Activated T-helper 2 cell treated with anti-CD3 and anti-CD28 coated beads, Interferon-gamma antibody, Interleukin-2, Interleukin-4, amounts not matched to agents 10 μg/mL and 5 μg/mL and 100 μg/mL, durations not matched to agents 14 hours and 24 hours and 36 hours (primary cell): ENCODE measurements at regions not wholly inside any gene's neighbourhood (a gene's known extent, or its start where the extent isn't known, plus 50 kb on each side); places are given as distances from the start of the nearest gene placed in this dataset.

Experiments
- DNase-seq: peaks from one replicate; pipeline ENCODE4 v3.0.0; 2021; ENCODE audit warnings: low spot score
- H3K27ac Mint-ChIP-seq: one replicate; pipeline ENCODE4 v1.8.0; 2021; ENCODE audit warnings: mixed read lengths
- H3K27me3 Mint-ChIP-seq: one replicate; pipeline ENCODE4 v1.8.0; 2021; ENCODE audit warnings: low read depth, mixed read lengths
- H3K36me3 Mint-ChIP-seq: one replicate; pipeline ENCODE4 v1.8.0; 2021; ENCODE audit warnings: low read depth, mixed read lengths
- H3K4me1 Mint-ChIP-seq: one replicate; pipeline ENCODE4 v1.8.0; 2021; ENCODE audit warnings: low read depth, mixed read lengths
- H3K4me3 Mint-ChIP-seq: one replicate; pipeline ENCODE4 v1.8.0; 2021; ENCODE audit warnings: low read depth, mild to moderate bottlenecking, moderate library complexity, mixed read lengths
- H3K9me3 Mint-ChIP-seq: one replicate; pipeline ENCODE4 v1.8.0; 2021; ENCODE audit warnings: mixed read lengths
- intact Hi-C: fragments of 100-400 bp; cut with micrococcal nuclease; formaldehyde crosslinking; loops from one replicate; pipeline ENCODE4 v1.15.1; 2023

GRCh38 chr3:62926494-62926893 lies 51.3 kb upstream of the CADPS start:
- H3K9me3 Mint-ChIP-seq = no peaks in the 10 kb centered on the region
- H3K4me1 Mint-ChIP-seq = no peaks in the 10 kb centered on the region
- intact Hi-C loops = no loop called here
- H3K27ac Mint-ChIP-seq = no peak overlapping the region
- no peaks in the 10 kb centered on the region for H3K36me3 Mint-ChIP-seq
- no peak overlapping the region for H3K4me3 Mint-ChIP-seq
- no peaks in the 10 kb centered on the region for H3K27me3 Mint-ChIP-seq
- no peak for DNase-seq

- Mint-ChIP-seq H3K27ac (no peak overlapping the region), H3K9me3 (no peaks in the 10 kb centered on the region), H3K27me3 (no peaks in the 10 kb centered on the region), H3K36me3 (no peaks in the 10 kb centered on the region), H3K4me3 (no peak overlapping the region), H3K4me1 (no peaks in the 10 kb centered on the region)
- no peak for DNase-seq
- intact Hi-C loops = no loop called here
Observed at GRCh38 chr3:62928256-62928655, 53.0 kb upstream of the CADPS start.

- H3K27me3 Mint-ChIP-seq = no peaks in the 10 kb centered on the region
Observed at GRCh38 chr3:62929771-62930170, 54.6 kb upstream of the CADPS start.

GRCh38 chr3:62935793-62936192 lies 60.6 kb upstream of the CADPS start:
- no peaks in the 10 kb centered on the region for H3K9me3 Mint-ChIP-seq
- no peaks in the 10 kb centered on the region for H3K27me3 Mint-ChIP-seq
- no peak overlapping the region for H3K27ac Mint-ChIP-seq
- H3K4me1 Mint-ChIP-seq = no peaks in the 10 kb centered on the region
- no peaks in the 10 kb centered on the region for H3K36me3 Mint-ChIP-seq
- no peak for DNase-seq
- H3K4me3 Mint-ChIP-seq = no peak overlapping the region
- intact Hi-C loops = no loop called here

More at GRCh38 chr3:62929771-62930170, 54.6 kb upstream of the CADPS start:
- Mint-ChIP-seq H3K36me3 (no peaks in the 10 kb centered on the region), H3K27ac (no peak overlapping the region), H3K4me1 (no peaks in the 10 kb centered on the region), H3K9me3 (no peaks in the 10 kb centered on the region), H3K4me3 (no peak overlapping the region)
- no peak for DNase-seq
- intact Hi-C loops = no loop called here

- intact Hi-C loops = no loop called here
- DNase-seq = no peak
Observed at GRCh38 chr3:62936626-62937254, 61.5 kb upstream of the CADPS start.

GRCh38 chr3:62938583-62938982 lies 63.4 kb upstream of the CADPS start:
- no peaks in the 10 kb centered on the region for H3K4me1 Mint-ChIP-seq
- DNase-seq = no peak
- no peak overlapping the region for H3K4me3 Mint-ChIP-seq
- no peaks in the 10 kb centered on the region for H3K27me3 Mint-ChIP-seq
- H3K27ac Mint-ChIP-seq = no peak overlapping the region
- H3K36me3 Mint-ChIP-seq = no peaks in the 10 kb centered on the region
- H3K9me3 Mint-ChIP-seq = no peaks in the 10 kb centered on the region
- intact Hi-C loops = no loop called here

More at GRCh38 chr3:62936626-62937254, 61.5 kb upstream of the CADPS start:
- Mint-ChIP-seq H3K27me3 (no peaks in the 10 kb centered on the region), H3K9me3 (no peaks in the 10 kb centered on the region), H3K36me3 (no peaks in the 10 kb centered on the region), H3K4me1 (no peaks in the 10 kb centered on the region), H3K27ac (no peak overlapping the region), H3K4me3 (no peak overlapping the region)

- Mint-ChIP-seq H3K4me1 (no peaks in the 10 kb centered on the region), H3K27ac (no peak overlapping the region), H3K4me3 (no peak overlapping the region), H3K27me3 (no peaks in the 10 kb centered on the region), H3K36me3 (no peaks in the 10 kb centered on the region), H3K9me3 (no peaks in the 10 kb centered on the region)
- DNase-seq = no peak
- intact Hi-C loops = no loop called here
Observed at GRCh38 chr3:62939707-62940106, 64.5 kb upstream of the CADPS start.

- Mint-ChIP-seq H3K27ac (no peak overlapping the region), H3K9me3 (no peaks in the 10 kb centered on the region), H3K36me3 (no peaks in the 10 kb centered on the region), H3K4me1 (no peaks in the 10 kb centered on the region), H3K27me3 (no peaks in the 10 kb centered on the region), H3K4me3 (no peak overlapping the region)
- DNase-seq = no peak
- intact Hi-C loops = no loop called here
Observed at GRCh38 chr3:62940771-62941563, 65.8 kb upstream of the CADPS start.

- no peaks in the 10 kb centered on the region for H3K27me3 Mint-ChIP-seq
- no peak overlapping the region for H3K27ac Mint-ChIP-seq
- H3K4me1 Mint-ChIP-seq = no peaks in the 10 kb centered on the region
Observed at GRCh38 chr3:62942227-62942626, 67.0 kb upstream of the CADPS start.

GRCh38 chr3:62942764-62943163 lies 67.5 kb upstream of the CADPS start:
- H3K4me1 Mint-ChIP-seq = no peaks in the 10 kb centered on the region

More at GRCh38 chr3:62942227-62942626, 67.0 kb upstream of the CADPS start:
- Mint-ChIP-seq H3K36me3 (no peaks in the 10 kb centered on the region), H3K9me3 (no peaks in the 10 kb centered on the region), H3K4me3 (no peak overlapping the region)
- intact Hi-C loops = no loop called here
- DNase-seq = no peak

GRCh38 chr3:62948921-62949320 lies 73.7 kb upstream of the CADPS start:
- no peaks in the 10 kb centered on the region for H3K36me3 Mint-ChIP-seq
- no peaks in the 10 kb centered on the region for H3K27me3 Mint-ChIP-seq
- no peaks in the 10 kb centered on the region for H3K4me1 Mint-ChIP-seq
- intact Hi-C loops = no loop called here
- DNase-seq = no peak
- no peaks in the 10 kb centered on the region for H3K9me3 Mint-ChIP-seq
- no peak overlapping the region for H3K27ac Mint-ChIP-seq
- no peak overlapping the region for H3K4me3 Mint-ChIP-seq

More at GRCh38 chr3:62942764-62943163, 67.5 kb upstream of the CADPS start:
- H3K27ac Mint-ChIP-seq = no peak overlapping the region
- no peak for DNase-seq
- H3K36me3 Mint-ChIP-seq = no peaks in the 10 kb centered on the region
- intact Hi-C loops = no loop called here
- no peak overlapping the region for H3K4me3 Mint-ChIP-seq
- no peaks in the 10 kb centered on the region for H3K27me3 Mint-ChIP-seq
- no peaks in the 10 kb centered on the region for H3K9me3 Mint-ChIP-seq

GRCh38 chr3:62950210-62950609 lies 75.0 kb upstream of the CADPS start:
- Mint-ChIP-seq H3K4me3 (no peak overlapping the region), H3K4me1 (no peaks in the 10 kb centered on the region), H3K27me3 (no peaks in the 10 kb centered on the region), H3K36me3 (no peaks in the 10 kb centered on the region), H3K27ac (no peak overlapping the region), H3K9me3 (no peaks in the 10 kb centered on the region)
- intact Hi-C loops = no loop called here
- DNase-seq = no peak

- Mint-ChIP-seq H3K27ac (no peak overlapping the region), H3K4me3 (no peak overlapping the region), H3K36me3 (no peaks in the 10 kb centered on the region), H3K4me1 (no peaks in the 10 kb centered on the region), H3K27me3 (no peaks in the 10 kb centered on the region), H3K9me3 (no peaks in the 10 kb centered on the region)
- intact Hi-C loops = no loop called here
- no peak for DNase-seq
Observed at GRCh38 chr3:62951037-62951613, 75.9 kb upstream of the CADPS start.
